Fibroblast of lung (primary cell): ENCODE measurements at regions not wholly inside any gene's neighbourhood (a gene's known extent, or its start where the extent isn't known, plus 50 kb on each side); places are given as distances from the start of the nearest gene placed in this dataset.
A peak's percentile ranks its signal among the peaks of the same experiment; 100 is the strongest.

Experiments used
- DNase-seq, 2 donors: peaks; one replicate each; pipeline versions ENCODE4 v3.0.0 to v3.0.0-alpha.2; 2010; ENCODE audit warnings: low read depth in 2 of 2
- H2AFZ ChIP-seq: 2 replicates; pipeline ENCODE4 v1.5.1; 2012; ENCODE audit warnings: low read length, control low read depth, inconsistent platforms
- H3K27ac ChIP-seq: 2 replicates; pipeline ENCODE4 v1.5.1; 2011; ENCODE audit warnings: low read length, control low read depth; ENCODE audit not compliant: insufficient read depth
- H3K27me3 ChIP-seq: 2 replicates; pipeline ENCODE4 v1.5.1; 2011; ENCODE audit warnings: mild to moderate bottlenecking, low read length; ENCODE audit not compliant: control insufficient read depth, insufficient read depth
- H3K36me3 ChIP-seq: 2 replicates; pipeline ENCODE4 v1.5.1; 2011; ENCODE audit warnings: low read length; ENCODE audit not compliant: control insufficient read depth, insufficient read depth
- H3K4me1 ChIP-seq: 2 replicates; pipeline ENCODE4 v1.5.1; 2011; ENCODE audit warnings: low read length; ENCODE audit not compliant: control insufficient read depth, insufficient read depth; ENCODE audit errors: extremely low read depth
- H3K4me2 ChIP-seq: 2 replicates; pipeline ENCODE4 v1.5.1; 2011; ENCODE audit warnings: low read length, control low read depth; ENCODE audit not compliant: insufficient read depth; ENCODE audit errors: extremely low read depth
- H3K4me3 ChIP-seq, 4 experiments: fragments of 200-600 bp in 1 of 4; sonication (generic) in 1 of 4; replicated peaks in 1 of 4; 2 replicates each; pipeline ENCODE4 v1.5.1; 2011 to 2016; ENCODE audit warnings: low read length in 4 of 4, low read depth in 3 of 4, mild to moderate bottlenecking in 3 of 4, control low read depth in 2 of 4, inconsistent platforms in 1 of 4, mixed read lengths in 1 of 4; ENCODE audit not compliant: insufficient read depth in 1 of 4; ENCODE audit errors: control extremely low read depth in 1 of 4
- H3K79me2 ChIP-seq: 2 replicates; pipeline ENCODE4 v1.5.1; 2012; ENCODE audit warnings: mild to moderate bottlenecking, low read length, inconsistent platforms; ENCODE audit not compliant: control insufficient read depth, insufficient read depth
- H3K9ac ChIP-seq: 2 replicates; pipeline ENCODE4 v1.5.1; 2011; ENCODE audit warnings: mild to moderate bottlenecking, low read length, control low read depth; ENCODE audit not compliant: insufficient read depth
- H3K9me3 ChIP-seq: 2 replicates; pipeline ENCODE4 v1.5.1; 2012; ENCODE audit warnings: low read depth, low read length; ENCODE audit not compliant: control insufficient read depth, insufficient read depth
- H4K20me1 ChIP-seq: 2 replicates; pipeline ENCODE4 v1.5.1; 2011; ENCODE audit warnings: low read length; ENCODE audit not compliant: control insufficient read depth, insufficient read depth; ENCODE audit errors: extremely low read depth
- CTCF ChIP-seq, 2 donors: IDR thresholded peaks in 1 of 2; conservative IDR thresholded peaks in 1 of 2; 1 replicate in 1 of 2; 2 replicates in 1 of 2; pipeline ENCODE4 v1.5.1; 2011 to 2012; ENCODE audit warnings: low read length in 2 of 2, control low read depth in 1 of 2, inconsistent platforms in 1 of 2, low read depth in 1 of 2, mild to moderate bottlenecking in 1 of 2
- EZH2 ChIP-seq: IDR thresholded peaks from 2 replicates; pipeline ENCODE4 v1.5.1; 2012; ENCODE audit warnings: low read length, control low read depth, mild to moderate bottlenecking; ENCODE audit errors: missing control alignments

DNA sequence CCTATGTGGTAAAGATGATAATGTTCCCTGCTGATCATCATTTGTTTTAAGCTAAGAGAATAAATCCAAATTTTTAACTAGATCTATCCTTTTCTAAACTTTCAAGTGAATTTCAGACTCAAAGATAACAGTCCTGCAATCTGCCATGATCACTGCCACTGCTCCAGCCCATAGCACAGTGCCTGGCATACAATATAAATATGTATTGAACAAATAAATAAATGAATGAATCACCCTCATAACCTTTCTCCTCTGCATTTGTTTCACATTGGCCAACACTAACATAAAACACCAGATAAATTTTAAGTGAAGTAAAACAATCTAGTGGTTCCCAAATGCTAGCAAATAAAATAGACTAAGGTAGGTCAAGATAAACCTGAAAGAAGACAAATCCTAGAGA is 439.0 kb downstream of the GPM6A start:
- no peak overlapping the region for H3K27ac ChIP-seq
- no peaks in the 10 kb centered on the region for H3K79me2 ChIP-seq
- H3K4me3 ChIP-seq, result no peak overlapping the region
- H3K4me1 ChIP-seq, result no peaks in the 10 kb centered on the region
- H2AFZ ChIP-seq, result no peak overlapping the region
- TF ChIP-seq EZH2, result no peak
- no peak for TF ChIP-seq CTCF (conservative IDR thresholded peaks at IDR 0.05 in 1 of 2, IDR thresholded peaks at IDR 0.05 in 1 of 2; ENCODE audit: low read depth in 1 of 2, low read length in 2 of 2)
- no peak overlapping the region for H3K9ac ChIP-seq
- H3K36me3 ChIP-seq, result no peaks in the 10 kb centered on the region
- no peaks in the 10 kb centered on the region for H3K9me3 ChIP-seq
- no peak overlapping the region for H3K4me2 ChIP-seq
- DNase-seq, result peak; percentile 17 to 54
- H3K27me3 ChIP-seq, result no peaks in the 10 kb centered on the region
- H4K20me1 ChIP-seq, result no peaks in the 10 kb centered on the region

DNA sequence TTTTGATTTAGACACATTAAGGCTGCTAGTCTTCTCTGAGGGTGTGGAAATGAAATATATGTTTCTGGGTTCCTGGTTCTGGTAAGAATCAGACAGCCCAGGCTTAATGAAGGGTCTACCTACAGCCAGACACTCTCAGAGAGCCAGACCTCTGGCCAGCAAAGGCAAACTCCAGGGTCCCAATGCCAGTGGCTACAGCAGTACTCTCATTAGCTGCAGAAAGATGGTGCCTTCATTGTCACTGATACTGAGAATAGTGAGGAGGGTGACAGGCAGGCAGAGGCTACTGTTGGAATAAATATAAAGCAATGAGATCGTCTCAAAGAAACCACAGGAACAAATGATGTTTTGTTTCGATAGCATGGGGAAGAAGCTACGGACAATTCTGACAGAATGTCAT is 437.6 kb downstream of the GPM6A start:
- Histone ChIP-seq H3K4me1 (no peaks in the 10 kb centered on the region), H2AFZ (no peak overlapping the region)

DNA sequence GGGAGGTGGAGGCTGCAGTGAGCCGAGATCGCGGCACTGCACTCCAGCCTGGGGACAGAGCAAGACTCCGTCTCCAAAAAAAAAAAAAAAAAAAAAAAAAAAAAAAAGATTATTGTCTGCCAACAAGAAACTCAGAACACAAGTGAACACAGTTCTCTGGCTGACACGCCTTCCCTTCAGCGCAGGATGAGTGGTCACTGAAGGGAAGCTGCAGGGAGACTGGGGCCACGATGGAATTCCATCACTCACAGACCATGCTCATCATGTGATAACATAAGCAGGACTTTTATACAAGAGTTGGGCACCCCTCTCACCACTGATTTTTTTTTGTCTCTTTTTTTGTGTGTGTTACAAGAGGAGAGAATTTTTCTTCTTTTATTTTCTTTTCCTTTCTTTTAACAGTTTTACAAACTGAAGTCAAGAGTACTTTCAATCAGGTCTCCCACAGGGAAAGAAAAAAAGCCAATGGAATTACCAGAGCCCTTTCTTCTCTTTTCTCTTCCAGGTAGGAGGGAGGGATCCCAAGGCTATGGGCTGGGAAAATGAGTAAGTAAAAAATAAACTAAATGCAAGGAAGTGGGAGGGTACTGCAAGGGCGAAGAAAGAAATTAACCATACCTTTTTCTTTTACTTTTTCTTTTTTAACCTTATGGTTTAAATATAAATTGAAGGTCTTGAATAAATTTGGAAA is 435.6 kb downstream of the GPM6A start:
- H3K4me1 ChIP-seq, result no peaks in the 10 kb centered on the region
- no peaks in the 10 kb centered on the region for H3K9me3 ChIP-seq
- no peaks in the 10 kb centered on the region for H4K20me1 ChIP-seq
- no peak overlapping the region for H3K4me2 ChIP-seq
- DNase-seq, result no peak
- H3K27me3 ChIP-seq, result no peaks in the 10 kb centered on the region
- H3K27ac ChIP-seq, result no peak overlapping the region
- no peak for TF ChIP-seq EZH2
- TF ChIP-seq CTCF (conservative IDR thresholded peaks at IDR 0.05 in 1 of 2, IDR thresholded peaks at IDR 0.05 in 1 of 2; ENCODE audit: low read depth in 1 of 2, low read length in 2 of 2), result no peak
- H3K4me3 ChIP-seq, result no peak overlapping the region
- H3K79me2 ChIP-seq, result no peaks in the 10 kb centered on the region
- no peak overlapping the region for H3K9ac ChIP-seq
- no peak overlapping the region for H2AFZ ChIP-seq
- no peaks in the 10 kb centered on the region for H3K36me3 ChIP-seq

More for the DNA sequence above, 437.6 kb downstream of the GPM6A start:
- Histone ChIP-seq H3K9ac (no peak overlapping the region), H3K27me3 (no peaks in the 10 kb centered on the region), H3K4me2 (no peak overlapping the region), H3K36me3 (no peaks in the 10 kb centered on the region), H3K4me3 (no peak overlapping the region), H3K79me2 (no peaks in the 10 kb centered on the region), H3K9me3 (no peaks in the 10 kb centered on the region), H4K20me1 (no peaks in the 10 kb centered on the region), H3K27ac (no peak overlapping the region)
- DNase-seq, result no peak
- TF ChIP-seq CTCF (conservative IDR thresholded peaks at IDR 0.05 in 1 of 2, IDR thresholded peaks at IDR 0.05 in 1 of 2; ENCODE audit: low read depth in 1 of 2, low read length in 2 of 2), result no peak
- no peak for TF ChIP-seq EZH2
